IPS DF 19.7 (cell line): ENCODE measurements at regions not wholly inside any gene's neighbourhood (a gene's known extent, or its start where the extent isn't known, plus 50 kb on each side); places are given as distances from the start of the nearest gene placed in this dataset.
"Not testable (repeated sequence)": the region's sequence is repeated elsewhere in the genome, so short reads cannot be mapped to it uniquely, and the experiment has no call there.

Experiments used
- DNase-seq: peaks from one replicate; pipeline ENCODE4 v3.0.0-alpha.2; 2013; ENCODE audit warnings: low read depth, low spot score

GRCh38 chr20:7760247-7761031, 179.8 kb downstream of the HAO1 start:
- no peak for DNase-seq

GRCh38 chr20:7765221-7765620, 175.0 kb downstream of the HAO1 start:
- DNase-seq = no peak

GRCh38 chr20:7770046-7770445, 170.2 kb downstream of the HAO1 start:
- no peak for DNase-seq

DNA sequence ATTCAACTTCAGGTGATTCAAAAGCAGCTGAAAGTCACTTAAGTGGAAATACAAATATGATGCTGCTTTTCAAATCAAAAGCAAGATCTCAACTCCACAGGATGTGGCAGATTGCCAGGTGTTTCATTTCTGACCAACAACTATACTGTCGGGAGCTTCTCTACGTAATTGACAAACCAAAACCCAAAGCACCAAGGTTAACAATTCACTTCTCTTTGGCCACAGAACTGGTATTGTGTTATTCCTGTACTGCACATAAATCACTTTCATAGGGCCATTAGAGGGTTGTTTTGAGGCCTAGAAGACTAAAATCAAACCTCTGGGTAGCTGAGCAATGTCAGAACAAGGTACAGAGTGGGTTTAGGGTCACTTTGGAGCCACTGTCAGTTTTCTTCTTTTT, 169.7 kb downstream of the HAO1 start:
- no peak for DNase-seq

- no peak for DNase-seq
Observed at GRCh38 chr20:7772371-7772770, 167.9 kb downstream of the HAO1 start.

DNA sequence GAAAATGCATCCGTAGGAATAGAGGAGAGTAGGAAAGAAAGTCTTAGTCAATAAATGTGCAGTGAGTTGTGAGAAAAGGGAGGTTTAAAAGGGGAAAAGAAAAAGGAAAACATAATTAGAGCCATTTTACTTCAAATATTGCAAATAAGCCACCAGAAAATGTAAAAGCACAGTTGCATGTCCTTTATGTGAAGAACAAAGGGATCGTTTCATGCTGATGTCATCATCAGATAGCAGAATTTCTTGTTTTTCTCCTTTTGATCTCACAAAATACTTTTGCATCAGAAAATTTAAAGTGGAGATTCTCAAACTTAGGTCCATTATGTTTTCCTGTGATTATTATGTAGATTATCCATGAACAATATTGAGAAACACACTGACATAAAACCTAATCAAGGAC, 166.7 kb downstream of the HAO1 start:
- DNase-seq = no peak

DNA sequence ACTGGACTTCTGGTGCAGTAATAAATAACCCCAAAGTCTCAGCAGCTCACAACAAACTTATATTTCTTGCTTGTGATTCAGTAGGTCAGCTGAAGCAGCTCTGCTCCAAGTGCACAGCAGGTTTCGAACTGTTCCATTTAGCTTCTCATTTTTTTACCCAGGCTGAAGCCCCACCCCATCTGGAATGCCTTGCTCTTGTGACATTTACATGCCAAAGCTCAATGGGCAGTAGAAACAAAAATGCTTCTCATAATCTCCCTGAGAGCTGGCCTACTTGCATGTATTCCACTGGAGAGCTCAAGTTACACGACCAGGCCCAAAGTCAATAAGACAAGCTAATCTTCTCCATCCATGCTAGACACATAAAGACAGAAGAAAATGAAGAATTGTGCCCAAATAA, 165.2 kb downstream of the HAO1 start:
- no peak for DNase-seq

DNA sequence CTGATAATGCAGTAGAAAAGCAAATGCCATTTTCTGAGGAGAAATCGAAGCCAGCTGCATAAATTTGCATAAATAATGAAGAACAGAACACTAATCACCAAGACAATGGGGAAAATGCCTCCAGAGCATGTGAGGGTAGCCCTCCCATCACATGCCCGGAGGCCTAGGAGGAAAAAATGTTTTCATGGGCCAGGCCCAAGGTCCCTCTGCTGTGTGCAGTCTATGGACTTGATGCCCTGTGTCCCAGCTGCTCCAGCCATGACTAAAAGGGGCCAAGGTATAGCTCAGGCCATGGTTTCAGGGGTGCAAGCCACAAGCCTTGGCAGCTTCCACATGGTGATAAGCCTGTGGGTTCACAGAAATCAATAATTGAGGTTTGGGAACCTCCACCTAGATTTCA, 164.1 kb downstream of the HAO1 start:
- no peak for DNase-seq

DNA sequence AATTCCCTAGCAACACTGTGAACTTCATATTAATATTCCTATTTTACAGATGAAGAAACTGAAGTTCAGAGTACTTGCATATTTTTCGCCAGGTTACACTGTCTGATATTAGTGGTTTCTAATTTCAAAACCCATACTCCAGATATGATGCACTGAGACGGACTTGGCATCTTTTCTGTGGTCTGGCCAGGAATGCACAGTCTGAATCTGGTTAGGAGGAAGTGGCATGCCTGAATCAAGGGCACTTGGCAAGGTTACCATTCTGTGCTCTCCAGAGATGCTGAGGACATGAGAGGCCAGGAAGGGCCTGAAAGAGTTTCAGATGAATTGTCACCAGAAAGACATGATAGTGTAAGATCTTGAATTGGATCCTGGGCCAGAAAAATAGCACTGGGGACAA, 150.1 kb downstream of the HAO1 start:
- no peak for DNase-seq

DNA sequence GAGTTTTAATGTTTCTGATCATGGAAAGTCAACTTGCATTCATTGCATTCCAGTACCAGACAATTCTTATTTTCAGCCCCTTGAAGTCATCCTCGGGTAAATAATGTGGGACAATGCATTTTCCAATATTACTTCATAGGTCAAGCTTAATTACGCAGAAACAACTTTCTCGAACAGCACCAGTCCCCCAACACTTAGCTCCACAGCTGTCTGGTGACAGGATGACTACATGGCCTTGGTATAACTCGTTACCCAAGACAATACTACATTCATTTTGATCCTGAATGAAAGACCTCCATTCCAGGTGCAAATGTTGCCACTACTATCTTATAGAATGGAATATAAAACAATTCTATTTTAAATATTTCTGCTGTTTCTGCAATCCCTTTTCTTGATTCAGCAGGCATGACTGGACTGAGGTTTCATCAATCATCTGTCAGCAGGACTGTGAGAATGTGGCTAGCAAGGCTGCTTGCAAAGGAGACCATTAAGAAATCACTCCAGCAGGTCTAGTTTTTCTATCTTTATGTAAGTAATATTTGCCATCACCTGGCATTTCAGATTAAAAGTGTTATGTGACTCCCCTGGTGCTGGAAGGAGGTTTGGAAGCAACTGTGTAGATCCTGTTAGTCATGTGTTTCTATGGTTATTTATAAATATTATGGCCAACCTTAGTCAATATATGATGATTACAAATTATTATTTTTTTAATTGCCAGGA, 147.9 kb downstream of the HAO1 start:
- DNase-seq = no peak

DNA sequence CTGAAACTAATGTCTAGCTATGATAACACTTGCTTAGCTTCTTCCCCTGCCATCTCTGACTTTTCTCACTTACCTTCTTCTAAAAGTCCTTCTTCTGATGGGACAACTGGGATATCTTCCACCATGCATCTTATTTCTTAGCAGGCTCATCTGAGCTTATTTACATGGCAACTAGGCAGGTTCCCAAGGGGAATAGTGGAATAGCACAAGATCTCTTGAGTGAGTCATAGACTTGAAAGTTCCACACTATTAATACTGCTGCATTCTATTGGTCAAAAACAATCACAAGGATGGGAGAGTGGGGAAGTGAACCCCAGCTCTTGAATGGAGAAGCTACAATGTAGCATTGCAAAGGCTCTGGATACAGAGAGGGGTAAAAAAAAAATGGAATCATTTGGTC, 142.1 kb downstream of the HAO1 start:
- DNase-seq = no peak

DNA sequence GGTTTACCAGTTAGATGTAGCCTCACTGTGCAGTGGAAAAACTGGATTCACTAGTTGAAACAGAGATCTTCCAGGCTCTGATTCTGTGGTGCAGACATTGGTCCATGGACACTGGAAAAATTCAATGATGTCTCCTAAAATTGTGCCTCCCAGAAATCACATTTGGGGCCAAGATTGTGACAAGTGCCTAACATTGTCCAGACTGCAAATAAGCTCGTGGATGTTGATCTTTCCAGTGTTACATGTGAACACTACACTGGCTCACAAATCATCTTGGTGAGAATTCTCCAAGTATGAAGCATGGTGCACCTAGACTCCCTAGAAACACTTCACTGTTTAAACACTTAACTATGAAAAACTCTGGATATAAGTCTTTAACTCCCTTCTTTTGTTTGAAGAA, 140.4 kb downstream of the HAO1 start:
- no peak for DNase-seq

DNA sequence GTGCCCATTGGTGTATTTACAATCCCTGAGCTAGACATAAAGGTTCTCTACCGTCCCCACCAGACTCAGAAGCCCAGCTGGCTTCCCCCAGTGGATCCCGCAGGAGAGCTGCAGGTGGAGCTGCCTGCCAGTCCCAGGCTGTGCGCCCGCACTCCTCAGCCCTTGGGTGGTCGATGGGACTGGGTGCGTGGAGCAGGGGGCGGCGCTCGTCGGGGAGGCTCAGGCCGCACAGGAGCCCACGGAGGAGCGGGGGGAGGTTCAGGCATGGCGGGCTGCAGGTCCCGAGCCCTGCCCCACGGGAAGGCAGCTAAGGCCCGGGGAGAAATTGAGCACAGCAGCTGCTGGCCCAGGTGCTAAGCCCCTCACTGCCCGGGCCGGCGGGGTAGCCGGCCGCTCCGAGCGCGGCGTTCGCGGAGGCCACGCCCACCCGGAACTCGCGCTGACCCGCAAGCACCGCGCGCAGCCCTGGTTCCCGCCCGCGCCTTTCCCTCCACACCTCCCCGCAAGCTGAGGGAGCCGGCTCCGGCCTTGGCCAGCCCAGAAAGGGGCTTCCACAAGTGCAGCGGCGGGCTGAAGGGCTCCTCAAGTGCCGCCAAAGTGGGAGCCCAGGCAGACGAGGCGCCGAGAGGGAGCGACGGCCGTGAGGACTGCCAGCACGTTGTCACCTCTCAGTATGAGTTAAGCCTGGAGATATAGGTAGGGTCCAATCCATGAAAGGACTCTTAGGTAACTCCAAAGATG, 136.7 kb downstream of the HAO1 start:
- not testable (repeated sequence) for DNase-seq

- DNase-seq = no peak
Observed at GRCh38 chr20:7806831-7807230, 133.4 kb downstream of the HAO1 start.

- no peak for DNase-seq
Observed at GRCh38 chr20:7817286-7817685, 123.0 kb downstream of the HAO1 start.

DNA sequence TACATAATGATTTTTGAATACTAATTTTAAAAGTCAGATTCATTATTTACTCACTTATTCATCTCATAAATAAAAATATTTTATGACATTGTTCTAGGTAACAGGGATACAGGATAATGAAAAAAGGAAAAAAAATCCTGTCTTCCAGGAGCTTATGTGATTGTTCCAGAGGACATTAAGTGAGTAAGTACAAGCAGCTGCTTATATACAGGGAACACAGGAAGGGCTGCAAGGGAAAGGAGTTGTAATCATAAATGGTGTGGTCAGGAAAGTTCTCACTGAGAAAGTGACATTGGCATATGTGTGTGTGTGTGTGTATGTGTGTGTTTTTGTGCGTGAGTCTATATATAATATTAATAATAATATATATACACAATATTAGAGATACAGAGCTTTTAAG, 121.8 kb downstream of the HAO1 start:
- no peak for DNase-seq

GRCh38 chr20:7820897-7821296, 119.4 kb downstream of the HAO1 start:
- no peak for DNase-seq

- no peak for DNase-seq
Observed at GRCh38 chr20:7822772-7823171, 117.5 kb downstream of the HAO1 start.

- DNase-seq = no peak
Observed at GRCh38 chr20:7828437-7828836, 111.8 kb downstream of the HAO1 start.

GRCh38 chr20:7829031-7829430, 111.2 kb downstream of the HAO1 start:
- DNase-seq = no peak

DNA sequence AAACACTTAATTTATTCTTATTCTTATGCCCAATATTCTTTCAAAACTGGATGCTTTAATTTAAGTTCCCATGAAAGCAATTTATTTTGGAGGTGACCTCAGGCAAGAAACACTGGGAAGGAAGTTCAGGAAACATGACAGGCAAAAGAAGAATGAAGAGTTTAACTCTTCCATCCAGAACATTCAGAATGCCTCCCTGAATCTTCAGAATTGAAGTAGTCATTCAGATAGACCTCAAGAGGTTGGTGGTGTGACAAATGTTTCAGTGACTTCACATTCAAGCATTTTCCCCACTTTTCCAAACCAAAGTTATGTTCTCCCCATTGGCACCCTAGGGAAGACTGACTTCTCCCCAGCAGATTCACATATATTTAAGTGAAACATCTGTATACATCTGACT, 110.5 kb downstream of the HAO1 start:
- DNase-seq = no peak
